ENCODE measurements at regions not wholly inside any gene's neighbourhood (a gene's known extent, or its start where the extent isn't known, plus 50 kb on each side); places are given as distances from the start of the nearest gene placed in this dataset.

DNA sequence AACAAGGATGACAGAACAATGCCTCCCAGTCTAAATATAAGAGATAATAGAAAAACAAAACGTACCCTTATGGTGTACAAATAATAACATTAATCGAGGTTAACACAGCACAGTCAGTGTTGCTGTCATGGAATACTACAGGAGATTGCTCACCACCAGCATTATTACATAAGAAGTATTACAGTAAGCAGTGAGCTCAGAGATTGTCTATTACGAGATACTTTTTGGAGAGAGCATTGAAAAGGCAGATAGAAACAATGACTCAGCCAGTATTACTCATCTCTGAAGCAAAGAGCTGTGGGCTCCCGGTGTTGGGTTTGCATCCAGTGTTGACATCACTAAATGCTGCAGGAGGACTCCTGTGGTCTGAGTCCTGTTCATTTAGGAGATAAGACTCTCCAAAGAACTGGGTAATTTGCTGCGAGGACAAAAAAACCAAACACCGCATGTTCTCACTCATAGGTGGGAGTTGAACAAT lies 191.9 kb upstream of the SEMA6A start:
- Histone ChIP-seq H3K4me2 (ENCODE audit: low read length) (no peak overlapping the region), H3K9me2 (ENCODE audit: insufficient read depth, low read length) (no peaks in the 10 kb centered on the region), H3K9me3 (ENCODE audit: low read length) (no peaks in the 10 kb centered on the region), H2AFZ (ENCODE audit: low read length) (no peak overlapping the region), H3K4me3 (ENCODE audit: low read depth, low read length, poor library complexity, severe bottlenecking) (no peak overlapping the region), H3K4me1 (ENCODE audit: insufficient read depth, low read length, poor library complexity, severe bottlenecking) (no peaks in the 10 kb centered on the region), H4K20me1 (ENCODE audit: insufficient read depth, low read length) (no peaks in the 10 kb centered on the region), H3K79me2 (ENCODE audit: insufficient read depth, low read depth, low read length) (no peaks in the 10 kb centered on the region), H3K27ac (ENCODE audit: low read depth, low read length, poor library complexity, severe bottlenecking) (no peak overlapping the region), H3K36me3 (ENCODE audit: insufficient read depth, low read length) (no peaks in the 10 kb centered on the region)
- DNase-seq (ENCODE audit: low spot score), result no peak
- intact Hi-C loops (cut with micrococcal nuclease; ENCODE audit: unreplicated experiment), result no loop called here
- CTCF ChIA-PET (ENCODE audit: unreplicated experiment), result no interaction called here
- BruUV-seq (replicated peaks), result no TSS peak
- POLR2A ChIA-PET, result no interaction called here
- TF ChIP-seq, protein P1, sequence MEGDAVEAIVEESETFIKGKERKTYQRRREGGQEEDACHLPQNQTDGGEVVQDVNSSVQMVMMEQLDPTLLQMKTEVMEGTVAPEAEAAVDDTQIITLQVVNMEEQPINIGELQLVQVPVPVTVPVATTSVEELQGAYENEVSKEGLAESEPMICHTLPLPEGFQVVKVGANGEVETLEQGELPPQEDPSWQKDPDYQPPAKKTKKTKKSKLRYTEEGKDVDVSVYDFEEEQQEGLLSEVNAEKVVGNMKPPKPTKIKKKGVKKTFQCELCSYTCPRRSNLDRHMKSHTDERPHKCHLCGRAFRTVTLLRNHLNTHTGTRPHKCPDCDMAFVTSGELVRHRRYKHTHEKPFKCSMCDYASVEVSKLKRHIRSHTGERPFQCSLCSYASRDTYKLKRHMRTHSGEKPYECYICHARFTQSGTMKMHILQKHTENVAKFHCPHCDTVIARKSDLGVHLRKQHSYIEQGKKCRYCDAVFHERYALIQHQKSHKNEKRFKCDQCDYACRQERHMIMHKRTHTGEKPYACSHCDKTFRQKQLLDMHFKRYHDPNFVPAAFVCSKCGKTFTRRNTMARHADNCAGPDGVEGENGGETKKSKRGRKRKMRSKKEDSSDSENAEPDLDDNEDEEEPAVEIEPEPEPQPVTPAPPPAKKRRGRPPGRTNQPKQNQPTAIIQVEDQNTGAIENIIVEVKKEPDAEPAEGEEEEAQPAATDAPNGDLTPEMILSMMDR (conservative IDR thresholded peaks at IDR 0.05; ENCODE audit: low read length), result no peak
- TF ChIP-seq EZH2phosphoT487 (IDR thresholded peaks at IDR 0.05; ENCODE audit: borderline replicate concordance, low read depth, low read length), result no peak

DNA sequence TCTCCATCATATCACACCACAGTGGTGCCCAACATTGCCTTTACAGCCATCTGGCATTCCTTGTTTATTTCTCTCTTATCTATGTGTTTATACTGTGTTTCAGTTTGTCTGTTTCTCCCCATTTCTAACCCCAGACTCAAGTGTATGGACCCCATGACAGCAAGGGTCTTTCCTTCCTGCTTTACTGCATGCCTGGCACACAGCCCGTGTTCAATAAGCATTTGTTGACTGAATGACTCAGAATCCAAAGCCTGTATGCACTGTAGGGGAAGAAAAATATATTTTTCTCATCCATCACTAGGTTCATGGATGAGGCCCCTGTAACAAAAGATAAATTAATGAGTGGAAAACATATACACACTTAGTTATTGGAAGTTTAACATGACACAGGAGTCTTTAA lies 190.8 kb upstream of the SEMA6A start:
- Histone ChIP-seq H2AFZ (ENCODE audit: low read length) (no peak overlapping the region), H3K79me2 (ENCODE audit: insufficient read depth, low read depth, low read length) (no peaks in the 10 kb centered on the region), H3K9me2 (ENCODE audit: insufficient read depth, low read length) (no peaks in the 10 kb centered on the region), H3K4me2 (ENCODE audit: low read length) (no peak overlapping the region), H4K20me1 (ENCODE audit: insufficient read depth, low read length) (no peaks in the 10 kb centered on the region), H3K27ac (ENCODE audit: low read depth, low read length, poor library complexity, severe bottlenecking) (no peak overlapping the region), H3K36me3 (ENCODE audit: insufficient read depth, low read length) (no peaks in the 10 kb centered on the region), H3K4me1 (ENCODE audit: insufficient read depth, low read length, poor library complexity, severe bottlenecking) (no peaks in the 10 kb centered on the region), H3K4me3 (ENCODE audit: low read depth, low read length, poor library complexity, severe bottlenecking) (no peak overlapping the region), H3K9me3 (ENCODE audit: low read length) (no peaks in the 10 kb centered on the region)
- DNase-seq (ENCODE audit: low spot score), result no peak
- CTCF ChIA-PET (ENCODE audit: unreplicated experiment), result no interaction called here
- POLR2A ChIA-PET, result no interaction called here
- intact Hi-C loops (cut with micrococcal nuclease; ENCODE audit: unreplicated experiment), result no loop called here
- BruUV-seq (replicated peaks), result no TSS peak
- TF ChIP-seq EZH2phosphoT487 (IDR thresholded peaks at IDR 0.05; ENCODE audit: borderline replicate concordance, low read depth, low read length), result no peak
- TF ChIP-seq, protein P1 (conservative IDR thresholded peaks at IDR 0.05; ENCODE audit: low read length), result no peak

DNA sequence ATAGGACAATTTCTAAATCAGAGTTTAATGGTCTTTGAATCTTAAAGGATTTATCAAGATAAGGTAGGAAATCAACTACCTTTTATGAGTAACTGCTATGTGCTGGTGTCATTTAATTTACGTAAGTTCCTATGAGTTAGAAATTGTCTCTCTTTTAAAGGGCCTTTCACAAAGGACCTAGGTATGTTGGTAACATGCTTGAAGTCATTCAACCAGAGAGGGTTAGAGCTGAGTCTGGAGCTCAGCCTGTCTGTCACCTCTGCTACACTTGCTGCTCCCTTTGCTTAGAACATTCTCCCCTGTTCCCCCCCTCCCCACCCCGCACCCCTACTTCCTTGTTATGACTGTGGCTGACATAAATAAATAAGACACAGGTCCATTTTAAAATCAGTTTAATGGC lies 190.3 kb upstream of the SEMA6A start:
- H3K4me1 ChIP-seq (ENCODE audit: insufficient read depth, low read length, poor library complexity, severe bottlenecking), result no peaks in the 10 kb centered on the region
- H3K9me3 ChIP-seq (ENCODE audit: low read length), result no peaks in the 10 kb centered on the region
- H3K9me2 ChIP-seq (ENCODE audit: insufficient read depth, low read length), result no peaks in the 10 kb centered on the region
- ChIA-PET POLR2A (no interaction called here), CTCF (ENCODE audit: unreplicated experiment) (no interaction called here)
- DNase-seq (ENCODE audit: low spot score), result no peak
- BruUV-seq (replicated peaks), result no TSS peak
- H3K27ac ChIP-seq (ENCODE audit: low read depth, low read length, poor library complexity, severe bottlenecking), result no peak overlapping the region
- TF ChIP-seq, protein P1 (conservative IDR thresholded peaks at IDR 0.05; ENCODE audit: low read length), result no peak
- no peak for TF ChIP-seq EZH2phosphoT487 (IDR thresholded peaks at IDR 0.05; ENCODE audit: borderline replicate concordance, low read depth, low read length)
- H3K4me3 ChIP-seq (ENCODE audit: low read depth, low read length, poor library complexity, severe bottlenecking), result no peak overlapping the region
- no peaks in the 10 kb centered on the region for H3K79me2 ChIP-seq (ENCODE audit: insufficient read depth, low read depth, low read length)
- no peaks in the 10 kb centered on the region for H3K36me3 ChIP-seq (ENCODE audit: insufficient read depth, low read length)
- intact Hi-C loops (cut with micrococcal nuclease; ENCODE audit: unreplicated experiment), result no loop called here
- H3K4me2 ChIP-seq (ENCODE audit: low read length), result no peak overlapping the region
- H4K20me1 ChIP-seq (ENCODE audit: insufficient read depth, low read length), result no peaks in the 10 kb centered on the region
- H2AFZ ChIP-seq (ENCODE audit: low read length), result no peak overlapping the region
